GM18868 (cell line): ENCODE measurements at regions not wholly inside any gene's neighbourhood (a gene's known extent, or its start where the extent isn't known, plus 50 kb on each side); places are given as distances from the start of the nearest gene placed in this dataset.
"Not testable (repeated sequence)": the region's sequence is repeated elsewhere in the genome, so short reads cannot be mapped to it uniquely, and the experiment has no call there.

ENCODE experiments used
- ATAC-seq: cut with Tn5 transposase; IDR thresholded peaks from one replicate; pipeline ENCODE4 v1.9.1; 2021; ENCODE audit warnings: mild to moderate bottlenecking, moderate library complexity; ENCODE audit not compliant: unreplicated experiment

- ATAC-seq, result no peak
These were observed 308.3 kb downstream of the NR2F2 start for GRCh38 chr15:96638793-96639192.

DNA sequence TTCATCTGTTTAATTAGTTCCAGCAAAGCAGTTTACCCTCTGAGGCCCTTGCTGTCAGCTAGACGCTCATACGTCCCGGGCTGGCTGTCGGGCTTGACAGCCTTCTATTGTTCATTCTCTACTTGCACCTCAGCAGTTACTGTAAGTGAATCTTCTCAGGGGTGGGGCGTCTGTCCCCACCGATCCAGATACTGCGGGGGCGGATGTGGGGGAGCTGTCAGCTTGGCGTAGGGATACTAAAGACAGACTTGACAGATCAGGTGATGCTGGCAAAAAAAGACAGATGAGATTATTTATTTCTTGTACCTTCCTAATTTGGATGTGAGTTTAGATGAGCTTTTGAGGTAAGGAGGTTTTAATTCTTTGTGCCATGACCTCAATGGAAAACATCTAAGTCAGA is 315.3 kb downstream of the NR2F2 start:
- no peak for ATAC-seq

- ATAC-seq, result no peak
These were observed 318.4 kb downstream of the NR2F2 start for GRCh38 chr15:96648866-96649265.

DNA sequence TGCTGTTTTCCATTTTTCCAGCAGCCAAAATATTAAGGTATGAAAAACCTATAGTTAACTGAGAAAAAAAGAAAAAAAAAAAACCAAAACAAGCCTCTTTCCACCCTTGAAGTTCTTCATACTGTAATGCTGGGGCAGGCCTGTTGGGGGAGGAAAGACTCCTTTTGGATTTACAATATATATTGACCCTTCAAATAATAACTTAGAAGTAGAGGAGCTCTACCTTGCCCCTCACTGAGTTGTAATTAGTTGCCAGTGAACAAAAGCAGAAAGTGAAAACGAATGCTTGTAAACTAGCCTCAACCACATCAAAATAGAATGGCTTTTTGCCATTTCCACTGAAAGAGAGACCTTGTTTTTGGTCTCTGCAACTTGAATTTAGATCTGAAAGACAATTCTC is 326.6 kb downstream of the NR2F2 start:
- ATAC-seq, result no peak

DNA sequence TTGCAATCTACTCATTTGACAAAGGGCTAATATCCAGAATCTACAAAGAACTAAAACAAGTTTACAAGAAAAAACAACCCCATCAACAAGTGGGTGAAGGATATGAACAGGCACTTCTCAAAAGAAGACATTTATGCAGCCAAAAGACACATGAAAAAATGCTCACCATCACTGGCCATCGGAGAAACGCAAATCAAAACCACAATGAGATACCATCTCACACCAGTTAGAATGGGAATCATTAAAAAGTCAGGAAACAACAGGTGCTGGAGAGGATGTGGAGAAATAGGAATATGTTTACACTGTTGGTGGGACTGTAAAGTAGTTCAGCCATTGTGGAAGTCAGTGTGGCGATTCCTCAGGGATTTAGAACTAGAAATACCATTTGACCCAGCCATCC is 336.5 kb downstream of the NR2F2 start:
- ATAC-seq, result not testable (repeated sequence)

DNA sequence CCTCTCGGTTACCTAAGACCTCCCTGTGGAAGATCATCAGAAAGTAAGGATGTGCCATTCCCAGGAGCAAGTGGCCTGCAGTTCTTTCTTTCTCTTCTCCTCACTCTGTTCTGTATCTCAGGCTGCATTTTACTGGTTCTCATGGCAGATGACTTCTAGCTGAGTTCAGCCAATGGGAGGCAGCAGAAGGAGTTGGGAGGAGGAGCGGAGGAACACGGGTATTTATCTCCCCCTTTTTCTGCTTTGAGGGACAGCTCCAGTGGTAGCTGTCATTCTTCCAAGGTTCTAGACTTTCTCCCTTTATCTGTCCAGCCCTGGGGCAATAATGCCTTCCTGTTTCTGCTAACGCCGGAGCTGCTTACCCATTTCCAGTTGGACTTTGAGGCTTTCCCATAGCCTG is 339.9 kb downstream of the NR2F2 start:
- no peak for ATAC-seq

- no peak for ATAC-seq
These were observed 342.1 kb downstream of the NR2F2 start for GRCh38 chr15:96672629-96673028.

DNA sequence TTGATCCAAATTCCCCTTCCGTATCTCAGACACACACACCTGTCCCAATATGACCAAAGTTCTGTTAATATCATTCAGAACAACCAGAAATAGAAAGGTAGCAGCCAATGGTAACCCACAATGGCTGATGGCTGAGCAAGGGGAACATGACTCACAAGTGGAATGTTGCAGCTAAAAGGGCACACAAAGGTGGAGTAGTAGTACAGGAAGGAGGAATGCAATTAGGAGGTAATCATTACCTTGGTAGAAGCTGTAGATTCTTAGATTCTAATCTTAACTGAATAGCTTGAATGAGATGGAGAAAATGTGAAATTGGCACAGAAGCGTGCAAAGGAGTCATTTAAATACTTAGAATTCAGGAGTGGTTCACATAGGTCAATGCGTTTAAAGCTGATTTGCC is 347.9 kb downstream of the NR2F2 start:
- ATAC-seq, result no peak

GRCh38 chr15:96687388-96688107 is 357.0 kb downstream of the NR2F2 start:
- ATAC-seq, result no peak

GRCh38 chr15:96690733-96691132 is 360.2 kb downstream of the NR2F2 start:
- ATAC-seq, result no peak

- ATAC-seq, result no peak
These were observed 362.3 kb downstream of the NR2F2 start for GRCh38 chr15:96692826-96693225.

DNA sequence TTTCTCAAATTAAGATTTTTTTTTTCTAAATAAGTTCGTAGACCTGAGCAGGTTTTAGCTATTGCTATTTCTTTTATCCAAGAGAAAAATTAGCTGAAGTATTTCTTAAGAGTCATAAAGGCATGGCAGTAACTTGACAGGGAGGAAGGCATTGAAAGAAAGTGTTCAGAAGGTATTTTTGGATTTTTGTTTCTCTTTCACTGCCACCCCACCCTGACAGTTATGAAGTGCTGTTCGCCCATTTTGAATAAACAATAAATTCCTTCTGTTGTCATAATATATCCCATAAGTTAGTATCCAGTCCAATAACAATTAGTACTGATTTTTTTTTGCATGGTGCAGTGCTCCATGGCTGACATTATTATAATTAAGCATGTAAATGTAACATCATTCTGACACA is 363.0 kb downstream of the NR2F2 start:
- ATAC-seq, result no peak

DNA sequence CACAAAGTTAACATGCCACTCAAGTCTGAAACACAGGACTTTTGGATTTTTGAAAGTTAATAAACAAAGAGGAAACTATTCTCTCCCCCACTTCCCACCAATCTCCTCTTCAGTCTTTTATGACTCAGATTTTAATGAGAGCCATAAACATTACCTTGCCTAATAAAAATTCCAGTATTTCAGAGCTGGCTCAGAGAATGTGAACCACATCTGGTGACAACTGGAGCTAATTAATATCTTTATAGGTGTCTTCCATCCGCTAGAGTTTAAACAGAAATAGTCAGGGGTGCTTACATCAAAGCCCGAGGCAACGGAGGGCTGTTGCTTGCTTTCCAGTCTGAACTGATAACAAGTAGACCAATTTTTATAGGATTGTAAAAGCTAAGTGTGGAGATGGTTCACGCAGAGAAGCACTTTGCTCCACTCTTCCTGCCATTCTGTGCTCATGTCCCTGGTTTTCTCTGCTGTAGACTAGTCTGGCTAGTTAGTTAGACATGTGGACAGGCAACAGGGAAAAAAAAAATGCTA is 363.6 kb downstream of the NR2F2 start:
- ATAC-seq, result no peak

DNA sequence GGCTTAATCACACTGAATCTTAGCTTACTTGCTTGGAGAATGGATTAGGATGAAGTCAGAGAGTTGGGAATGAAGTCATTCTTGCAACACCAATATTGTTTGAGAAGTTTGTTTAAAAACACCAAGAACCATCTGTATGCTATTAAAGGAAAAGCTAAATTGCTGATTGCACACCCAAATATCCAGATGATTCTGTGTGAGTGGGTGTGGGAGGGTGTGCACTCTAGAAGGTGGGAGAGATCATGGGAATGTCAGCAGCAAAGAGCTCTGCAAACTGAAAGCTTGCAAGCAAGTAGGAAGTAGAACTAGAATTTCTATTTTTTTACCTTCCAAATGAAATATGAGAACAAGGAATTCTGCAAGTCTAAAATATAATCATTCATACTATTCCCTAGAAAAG is 364.9 kb downstream of the NR2F2 start:
- ATAC-seq, result no peak

GRCh38 chr15:96699871-96700401 is 369.4 kb downstream of the NR2F2 start:
- ATAC-seq, result no peak

DNA sequence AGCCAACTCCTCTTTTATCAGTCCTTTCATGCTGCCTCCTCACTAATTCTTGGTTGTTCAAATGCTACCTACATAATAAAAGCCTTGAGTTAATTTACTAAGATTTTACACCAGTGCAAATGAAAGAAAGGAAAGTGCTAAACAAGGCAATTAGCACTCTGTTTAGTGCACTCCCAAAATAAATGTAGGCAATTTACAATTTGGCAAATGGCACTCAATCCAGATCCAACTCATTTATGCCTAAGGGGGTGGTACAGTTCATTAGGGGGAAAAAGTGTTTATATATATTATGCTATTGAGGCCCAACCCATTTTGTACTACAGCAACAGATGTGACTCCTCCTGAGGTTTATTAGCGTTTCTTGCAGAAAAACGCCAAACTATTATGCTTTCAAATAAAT is 370.1 kb downstream of the NR2F2 start:
- no peak for ATAC-seq

DNA sequence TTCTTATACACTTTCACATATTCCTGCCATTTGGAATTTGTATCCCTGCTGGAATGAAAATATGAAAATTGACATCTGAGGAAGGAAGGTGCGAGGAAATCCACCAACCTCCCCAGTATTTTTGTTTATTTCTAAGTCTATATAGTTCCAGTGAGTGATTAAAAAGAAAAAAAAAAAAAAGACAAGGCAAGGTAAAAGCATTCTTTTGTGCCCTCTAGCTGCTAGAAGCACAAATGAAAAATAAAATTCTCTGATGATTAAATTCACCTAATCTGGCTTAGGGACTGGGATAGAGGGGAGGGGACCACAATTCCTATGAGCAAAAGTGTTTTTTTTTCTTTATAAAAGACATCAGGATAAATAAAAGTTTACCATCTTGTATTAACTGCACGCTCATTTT is 370.9 kb downstream of the NR2F2 start:
- ATAC-seq, result no peak

DNA sequence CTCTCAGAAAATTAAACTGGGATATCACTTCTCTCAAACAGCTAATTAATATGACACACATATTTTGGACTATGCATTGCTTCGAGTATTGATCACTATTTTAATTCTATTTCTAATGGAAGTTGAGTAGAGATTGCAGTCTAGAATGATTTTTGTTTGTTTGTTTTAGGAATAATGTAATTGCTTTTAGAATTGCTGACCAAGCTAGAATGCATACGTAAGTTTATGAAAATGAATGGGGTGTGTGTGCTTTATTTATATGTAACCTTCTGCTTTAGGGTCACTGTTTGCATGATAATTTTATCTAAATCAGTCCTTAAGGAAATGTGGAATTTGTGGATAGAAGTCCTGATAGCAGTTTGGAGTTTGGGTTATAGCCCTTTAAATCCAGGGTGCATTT is 371.4 kb downstream of the NR2F2 start:
- ATAC-seq, result no peak

DNA sequence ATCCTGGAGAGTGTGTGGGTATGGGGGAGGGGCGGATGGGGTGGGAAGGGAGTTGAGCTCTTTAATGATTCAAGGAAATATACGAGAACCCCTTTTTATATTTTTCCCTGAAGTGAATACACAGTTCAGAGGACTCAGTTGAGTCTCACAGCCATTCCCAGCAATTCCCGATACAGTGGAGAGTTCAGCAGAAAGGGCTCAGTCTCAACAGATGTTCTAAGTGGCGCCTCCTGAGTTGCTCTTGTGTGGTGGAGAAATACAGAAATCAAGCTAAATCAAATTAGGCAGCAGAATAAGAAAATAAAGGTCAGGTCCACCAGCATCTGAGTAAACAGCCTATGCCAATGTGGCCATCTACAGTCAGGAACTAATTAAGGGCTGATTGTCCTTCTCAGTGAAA is 372.1 kb downstream of the NR2F2 start:
- no peak for ATAC-seq

DNA sequence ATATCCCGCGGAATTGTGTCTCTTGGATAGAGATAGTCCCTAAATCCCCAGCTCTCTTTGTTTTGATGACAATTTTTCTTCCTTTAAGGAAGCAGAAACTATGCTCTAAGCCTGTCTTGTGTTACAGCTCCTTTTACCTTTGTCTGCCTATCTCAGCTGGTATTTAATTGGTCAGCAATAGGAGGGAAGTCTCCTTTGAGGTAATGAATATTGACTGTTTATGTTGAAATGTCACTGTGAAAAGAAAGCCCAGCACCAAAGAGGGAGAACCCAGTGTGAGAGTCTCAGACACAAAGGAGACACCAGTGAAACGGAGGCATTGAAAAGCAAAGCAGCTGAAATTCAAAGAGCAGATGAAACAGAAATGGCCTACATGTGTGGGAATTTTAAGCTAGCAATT is 372.6 kb downstream of the NR2F2 start:
- no peak for ATAC-seq

DNA sequence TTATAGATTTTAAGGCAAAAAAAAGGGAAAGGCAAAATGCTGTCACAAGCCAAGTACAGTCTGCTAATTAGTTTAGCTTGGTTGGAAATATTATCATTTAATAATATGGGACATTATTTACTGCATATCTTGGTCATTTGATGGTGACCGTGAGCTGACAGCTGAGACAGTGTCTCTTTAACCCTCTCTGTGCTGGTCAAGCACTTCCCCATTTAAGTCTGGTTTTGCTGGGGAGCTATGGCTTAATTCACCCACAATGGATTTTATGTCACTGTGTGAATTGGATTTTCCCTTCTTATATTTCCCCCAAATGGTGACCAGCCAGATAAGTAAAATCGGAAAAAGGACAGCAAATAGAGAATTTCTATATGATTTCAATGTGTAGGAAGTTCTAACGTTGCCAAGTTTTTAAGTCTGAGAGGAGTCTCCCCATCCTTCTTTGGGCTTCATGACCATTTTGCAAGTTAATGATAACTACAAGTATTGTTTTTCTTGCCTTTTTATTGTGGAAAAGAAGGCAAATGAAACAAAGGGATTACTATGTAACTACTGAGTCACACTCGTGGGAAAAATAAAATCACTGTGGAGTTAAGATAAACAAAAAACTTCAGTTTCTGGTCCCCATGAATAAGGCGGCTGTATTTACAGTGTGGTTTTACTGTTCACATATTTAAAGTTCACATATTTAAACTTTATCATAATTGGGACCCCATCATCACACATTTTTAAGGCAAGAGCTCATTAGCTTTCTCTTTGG is 373.5 kb downstream of the NR2F2 start:
- ATAC-seq, result no peak

DNA sequence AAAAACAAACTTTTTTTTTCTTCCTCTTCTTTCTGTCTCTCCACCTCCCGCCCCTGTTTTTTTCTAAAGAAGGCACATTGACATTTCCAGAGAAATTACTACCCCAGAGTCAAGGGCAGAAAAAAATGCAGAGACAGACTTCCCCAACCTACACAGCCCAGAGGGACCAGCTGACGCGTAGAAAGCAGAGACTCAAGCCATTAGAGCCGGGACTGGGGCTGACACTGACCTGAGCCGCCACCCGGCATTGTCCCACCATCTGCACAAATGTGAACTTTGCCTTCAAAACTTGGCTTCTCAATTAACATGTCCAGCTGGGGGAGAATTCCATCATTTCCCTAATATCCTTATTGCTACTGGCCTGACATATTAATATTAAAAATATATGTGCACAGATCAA is 385.6 kb downstream of the NR2F2 start:
- ATAC-seq, result no peak
